Fibroblast of skin of back (primary cell): ENCODE measurements at regions not wholly inside any gene's neighbourhood (a gene's known extent, or its start where the extent isn't known, plus 50 kb on each side); places are given as distances from the start of the nearest gene placed in this dataset.
"Not testable (repeated sequence)": the region's sequence is repeated elsewhere in the genome, so short reads cannot be mapped to it uniquely, and the experiment has no call there.

Experiments used
- DNase-seq: peaks from one replicate; pipeline ENCODE4 v3.0.0-alpha.2; 2013

DNA sequence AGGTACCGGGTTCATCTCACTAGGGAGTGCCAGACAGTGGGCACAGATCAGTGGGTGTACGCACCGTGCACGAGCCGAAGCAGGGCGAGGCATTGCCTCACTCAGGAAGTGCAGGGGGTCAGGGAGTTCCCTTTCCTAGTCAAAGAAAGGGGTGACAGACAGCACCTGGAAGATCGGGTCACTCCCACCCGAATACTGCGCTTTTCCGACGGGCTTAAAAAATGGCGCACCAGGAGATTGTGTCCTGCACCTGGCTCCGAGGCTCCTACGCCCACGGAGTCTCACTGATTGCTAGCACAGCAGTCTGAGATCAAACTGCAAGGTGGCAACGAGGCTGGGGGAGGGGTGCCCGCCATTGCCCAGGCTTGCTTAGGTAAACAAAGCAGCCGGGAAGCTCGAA is 1188.5 kb downstream of the FAM133A start:
- DNase-seq = not testable (repeated sequence)

DNA sequence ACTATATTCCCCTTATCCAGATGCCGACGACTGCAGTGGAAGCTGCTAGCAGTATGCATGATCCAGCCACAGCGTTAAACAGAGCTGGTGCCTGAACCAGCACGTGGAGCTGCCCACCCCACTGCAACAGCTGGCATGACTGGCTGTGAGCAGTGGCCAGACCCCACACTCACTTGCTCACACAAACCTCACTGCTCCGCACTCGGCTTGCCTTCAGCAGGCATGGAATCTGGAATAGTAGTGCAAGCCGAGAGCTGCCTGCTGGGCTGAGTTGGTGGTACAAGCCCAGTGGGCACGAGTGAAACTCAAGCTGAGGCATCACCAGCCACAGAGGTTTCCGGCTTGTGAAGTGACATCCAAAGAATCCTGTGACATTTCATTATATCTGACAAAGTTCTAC is 1197.6 kb downstream of the FAM133A start:
- DNase-seq = no peak

DNA sequence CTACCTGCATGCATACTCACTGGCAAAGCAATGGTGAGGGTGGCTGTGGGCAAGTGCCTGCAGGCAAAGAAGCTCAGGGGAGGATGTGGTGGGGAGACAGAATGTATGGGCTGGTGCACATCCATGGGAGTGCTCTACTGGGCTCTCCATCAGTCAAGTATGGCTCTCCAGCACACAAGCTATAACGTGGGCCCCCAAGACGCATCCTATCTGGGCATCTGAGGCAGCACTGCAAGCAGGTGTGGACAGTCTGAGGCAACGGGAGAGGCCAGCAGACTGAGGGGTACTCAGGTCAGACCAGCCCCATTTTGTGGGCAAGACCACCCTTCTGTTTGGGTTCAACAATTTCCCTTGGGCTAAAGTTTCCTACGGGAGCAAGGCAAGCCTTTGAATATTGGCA is 1227.8 kb downstream of the FAM133A start:
- DNase-seq = no peak

DNA sequence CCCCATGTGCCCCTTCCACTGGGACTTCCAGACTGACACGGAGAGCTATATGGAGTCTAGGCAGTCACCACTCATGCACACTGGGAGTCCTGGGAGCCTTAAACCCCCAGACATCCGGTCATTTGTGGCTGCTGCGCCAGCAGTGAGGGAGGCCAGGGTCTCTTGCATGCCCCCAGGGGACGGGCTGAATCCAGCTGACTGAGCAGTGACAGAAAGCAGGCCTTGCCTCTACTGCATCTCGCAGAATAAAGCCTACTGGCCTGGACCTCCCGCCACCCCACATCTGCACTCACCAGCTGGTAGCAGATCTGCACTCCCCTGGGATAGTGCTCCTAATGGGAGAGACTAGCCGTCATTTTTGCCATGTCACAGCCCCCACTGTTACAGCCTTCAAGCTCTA is 1234.2 kb downstream of the FAM133A start:
- DNase-seq = no peak

DNA sequence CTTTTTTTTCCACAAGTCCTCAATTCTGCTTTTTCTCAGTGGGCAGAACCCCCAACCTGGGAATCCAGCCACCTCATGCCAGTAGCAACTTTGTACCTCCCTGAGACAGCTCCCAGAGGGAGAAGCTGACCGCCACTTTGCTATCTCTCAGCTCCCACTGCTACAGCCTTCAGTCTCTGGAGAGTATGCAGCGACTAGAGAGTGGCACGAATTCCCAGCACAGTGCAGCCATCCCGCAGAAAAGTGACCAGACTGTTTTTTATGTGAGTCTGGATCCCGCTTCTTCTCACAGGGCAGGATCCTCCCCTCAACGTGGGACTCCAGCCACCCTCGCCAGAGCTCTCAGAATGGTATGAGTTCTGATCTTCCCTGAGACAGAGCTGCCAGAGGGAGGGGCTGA is 1234.6 kb downstream of the FAM133A start:
- no peak for DNase-seq

DNA sequence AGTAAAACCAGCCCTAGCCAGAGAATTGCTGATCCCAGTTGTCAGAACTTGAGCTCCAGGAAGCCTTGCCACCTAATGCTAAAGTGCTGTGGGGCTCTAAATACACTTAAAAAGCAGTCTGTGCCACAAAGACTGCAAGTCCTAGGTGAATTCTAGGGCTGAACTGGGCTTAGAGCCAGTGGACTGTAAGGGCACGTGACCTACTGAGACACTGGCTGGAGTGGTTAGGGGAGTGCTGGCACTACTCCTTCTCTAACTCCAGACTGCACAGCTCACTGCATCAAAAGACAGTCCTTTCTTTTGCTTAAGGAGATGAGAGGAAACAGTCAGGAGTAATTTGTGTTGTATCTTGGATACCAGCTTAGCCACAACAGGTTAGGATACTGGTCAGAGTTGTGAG is 1240.2 kb downstream of the FAM133A start:
- DNase-seq = no peak

DNA sequence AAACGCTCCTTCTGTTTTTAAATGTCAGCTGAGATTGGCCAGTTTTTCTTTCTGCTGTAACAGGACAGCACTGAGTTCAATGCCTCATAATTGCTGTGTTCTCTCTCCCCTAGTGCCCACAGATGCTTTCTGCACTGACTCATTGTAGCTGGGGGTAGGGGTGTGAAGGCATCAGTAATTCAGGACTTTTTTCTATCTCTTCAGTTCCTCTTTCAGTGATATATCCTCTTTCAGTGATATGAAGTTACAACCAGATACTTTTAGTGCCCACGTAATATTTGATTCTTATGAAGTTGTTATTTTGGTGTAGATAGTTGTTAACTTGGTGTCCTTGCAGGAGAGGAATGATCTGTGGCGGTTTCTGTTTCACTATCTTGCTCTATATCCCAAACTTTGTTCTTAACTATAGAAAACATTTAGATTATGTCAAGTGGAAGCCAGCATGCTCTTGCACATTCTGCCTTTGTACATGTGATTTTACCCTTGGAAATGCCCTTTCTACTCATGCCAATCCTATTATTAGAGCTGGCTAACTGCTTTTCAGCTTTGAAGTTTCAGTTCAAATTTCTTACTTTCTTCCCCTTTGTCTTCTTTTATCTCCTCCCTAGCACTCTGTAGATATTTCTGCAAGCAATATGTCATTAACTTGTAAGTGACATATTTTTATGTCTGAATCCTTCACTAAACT is 1258.4 kb downstream of the FAM133A start:
- no peak for DNase-seq

DNA sequence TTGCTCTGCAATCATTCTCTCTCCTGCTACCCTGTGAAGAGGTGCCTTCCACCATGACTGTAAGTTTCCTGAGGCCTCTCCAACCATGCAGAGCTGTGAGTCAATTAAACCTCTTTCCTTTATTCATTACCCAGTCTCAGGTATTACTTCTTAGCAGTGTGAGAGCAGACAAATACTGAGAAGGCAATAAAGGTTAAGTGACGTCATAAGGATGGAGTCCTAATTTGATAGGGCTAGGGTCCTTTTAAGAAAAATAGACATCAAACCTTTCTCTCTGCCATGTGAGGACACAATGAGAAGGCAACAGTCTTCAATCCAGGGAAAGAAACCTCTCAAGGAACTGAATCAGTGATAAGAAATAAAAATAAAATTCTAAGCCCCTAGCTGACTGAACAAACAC is 1262.7 kb downstream of the FAM133A start:
- no peak for DNase-seq

DNA sequence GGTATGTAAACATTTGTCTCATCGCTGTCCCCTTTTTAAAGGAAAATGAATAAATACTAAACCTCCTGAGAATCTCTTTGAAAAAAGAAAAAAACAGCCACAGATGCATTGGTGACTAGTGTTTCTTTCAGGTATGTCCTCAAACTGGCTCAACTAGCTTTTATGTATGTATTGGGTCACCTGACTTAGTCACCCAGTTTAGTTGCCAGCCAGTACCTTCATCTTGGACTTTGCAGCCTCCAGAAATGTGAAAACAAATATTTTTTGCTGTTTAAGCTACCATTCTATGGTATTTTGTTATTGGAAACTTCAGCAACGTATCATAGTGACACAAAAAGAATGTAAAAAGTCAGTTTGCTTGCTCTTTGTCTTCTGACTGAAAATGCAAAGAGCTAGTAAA is 1263.5 kb downstream of the FAM133A start:
- DNase-seq = no peak

DNA sequence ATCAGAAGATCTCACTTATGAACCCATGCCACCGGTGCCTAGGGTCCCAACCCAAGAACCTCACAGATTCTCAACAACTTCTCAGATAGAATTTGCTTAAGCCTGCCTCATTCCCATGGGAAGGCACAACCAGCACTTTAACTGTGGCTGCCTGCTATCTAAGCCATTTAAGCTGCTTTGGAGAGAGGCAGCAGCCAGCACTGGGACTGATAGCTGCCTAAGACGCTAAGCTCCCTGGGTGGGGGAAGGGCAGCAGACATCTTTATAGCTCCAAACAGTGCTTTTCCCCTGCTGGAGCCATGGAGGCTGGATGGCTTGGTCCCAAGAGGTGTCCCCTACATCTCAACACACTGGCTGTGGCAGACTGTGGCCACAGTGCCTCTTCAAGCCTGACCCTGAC is 1268.6 kb downstream of the FAM133A start:
- DNase-seq = no peak

DNA sequence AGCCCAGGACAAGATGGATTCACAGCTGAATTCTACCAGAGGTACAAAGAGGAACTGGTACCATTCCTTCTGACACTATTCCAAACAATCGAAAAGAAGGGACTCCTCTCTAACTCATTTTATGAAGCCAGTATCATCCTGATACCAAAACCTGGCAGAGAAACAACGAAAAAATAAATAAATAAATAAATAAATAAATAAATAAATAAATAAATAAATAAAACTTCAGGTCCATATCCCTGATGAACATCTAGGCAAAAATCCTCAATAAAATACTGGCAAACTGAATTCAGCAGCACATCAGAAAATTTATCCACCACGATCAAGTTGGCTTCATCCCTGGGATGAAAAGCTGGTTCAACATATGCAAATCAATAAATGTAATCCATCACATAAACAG is 1272.1 kb downstream of the FAM133A start:
- DNase-seq = not testable (repeated sequence)

DNA sequence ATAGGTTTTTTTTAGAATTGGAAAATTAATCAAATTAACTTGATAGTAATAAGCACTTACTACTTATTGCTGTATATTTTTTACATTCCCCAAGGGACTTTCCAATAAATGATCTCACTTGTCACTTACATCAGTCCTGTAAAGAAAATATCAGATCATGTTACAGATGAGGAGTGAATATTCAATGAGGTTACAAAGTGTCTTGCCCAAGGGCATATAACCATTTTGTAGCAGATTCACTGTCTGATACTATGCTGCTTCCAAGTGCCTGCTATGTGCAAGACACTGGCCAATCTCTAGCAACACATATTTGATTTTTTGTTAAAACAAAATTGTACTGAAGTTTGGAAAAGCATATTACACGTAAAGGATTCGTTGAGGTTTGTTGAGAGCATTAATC is 1287.7 kb downstream of the FAM133A start:
- no peak for DNase-seq

DNA sequence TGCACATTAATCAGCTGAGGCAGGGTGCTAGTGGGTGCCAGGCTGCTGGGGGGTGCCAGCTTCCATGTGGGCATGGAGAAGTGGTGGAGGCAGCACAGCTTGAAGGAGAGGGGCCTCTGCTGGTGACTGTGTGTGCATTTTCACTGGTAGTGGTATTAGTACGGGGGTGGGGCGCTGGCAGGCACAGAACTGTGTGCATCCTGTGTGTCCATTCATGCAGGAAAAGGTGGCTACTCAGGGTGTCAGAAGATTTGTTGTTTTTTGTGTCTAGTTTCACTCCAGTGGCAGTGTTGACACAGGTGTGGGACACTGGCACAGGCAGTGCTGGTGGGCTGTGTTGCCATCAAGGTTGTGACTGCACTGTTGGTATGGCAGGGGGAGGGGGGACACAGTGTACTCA is 1303.6 kb downstream of the FAM133A start:
- no peak for DNase-seq

DNA sequence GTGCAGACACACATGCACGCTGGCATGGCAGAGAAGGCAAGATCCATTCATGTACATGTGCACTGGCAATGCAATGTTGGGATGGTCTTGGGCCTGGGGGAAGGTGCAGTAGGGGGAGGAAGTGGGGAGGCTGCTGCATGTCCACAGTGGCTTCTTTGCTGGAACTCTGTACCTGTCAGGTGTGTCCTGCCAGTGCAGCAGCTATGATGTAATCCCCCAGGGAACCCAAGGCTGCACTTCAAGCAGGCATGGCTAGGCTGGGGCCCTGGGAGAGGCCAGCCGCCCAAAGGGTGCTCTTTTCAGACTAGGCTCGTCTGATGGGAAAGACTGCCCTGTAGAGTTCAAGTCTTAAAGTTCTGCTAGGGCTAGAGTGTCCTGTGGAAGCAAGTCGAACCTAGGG is 1304.0 kb downstream of the FAM133A start:
- no peak for DNase-seq
